ENCODE measurements at regions not wholly inside any gene's neighbourhood (a gene's known extent, or its start where the extent isn't known, plus 50 kb on each side); places are given as distances from the start of the nearest gene placed in this dataset.
"Not testable (repeated sequence)": the region's sequence is repeated elsewhere in the genome, so short reads cannot be mapped to it uniquely, and the experiment has no call there.

- intact Hi-C loops (cut with DNase I, micrococcal nuclease): no loop called here
- DNase-seq (peak in 1 of 3 donors; percentile 10), ATAC-seq (peak; percentile 59)
- Histone ChIP-seq H3K4me1 (ENCODE audit: low read depth) (no peaks in the 10 kb centered on the region), H3K9me3 (no peaks in the 10 kb centered on the region), H3K4me3 (no peak overlapping the region), H3K36me3 (ENCODE audit: low read depth) (no peaks in the 10 kb centered on the region)
- no peak for TF ChIP-seq CTCF (IDR thresholded peaks at IDR 0.05)
Measured at GRCh38 chr6:48388044-48388443, 277.0 kb upstream of the PTCHD4 start.

- no peak overlapping the region for H3K4me3 ChIP-seq
- no peaks in the 10 kb centered on the region for H3K4me1 ChIP-seq (ENCODE audit: low read depth)
- H3K36me3 ChIP-seq (ENCODE audit: low read depth): no peaks in the 10 kb centered on the region
- intact Hi-C loops (cut with DNase I, micrococcal nuclease): no loop called here
- H3K9me3 ChIP-seq: no peaks in the 10 kb centered on the region
- no peak for DNase-seq
- ATAC-seq: peak; percentile 71
- TF ChIP-seq CTCF (IDR thresholded peaks at IDR 0.05): no peak
Measured at GRCh38 chr6:48378884-48379407, 267.9 kb upstream of the PTCHD4 start.

DNA sequence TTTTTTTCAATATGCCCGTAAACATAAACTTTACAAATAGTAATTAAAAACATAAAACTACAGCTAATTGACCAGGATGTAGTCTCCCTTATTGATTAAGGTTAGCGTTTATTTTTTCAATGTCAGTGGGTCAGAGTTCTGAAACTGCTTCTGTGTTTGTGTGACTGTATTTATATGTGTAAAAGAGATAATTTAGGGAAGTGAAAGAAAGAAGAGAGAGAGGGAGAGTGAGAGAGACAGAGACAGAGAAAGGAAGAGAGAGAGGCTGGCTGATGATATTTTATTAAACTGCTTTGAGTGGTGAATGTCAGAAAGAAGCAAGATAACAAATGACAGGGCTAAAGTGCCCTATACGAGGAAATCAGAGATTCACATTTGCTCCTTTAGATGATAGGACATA lies 266.1 kb upstream of the PTCHD4 start:
- Histone ChIP-seq H3K9me3 (no peaks in the 10 kb centered on the region), H3K36me3 (ENCODE audit: low read depth) (no peaks in the 10 kb centered on the region), H3K4me1 (ENCODE audit: low read depth) (no peaks in the 10 kb centered on the region), H3K4me3 (no peak overlapping the region)
- no peak for TF ChIP-seq CTCF (IDR thresholded peaks at IDR 0.05)
- intact Hi-C loops (cut with DNase I, micrococcal nuclease): no loop called here
- no peak for ATAC-seq
- no peak for DNase-seq

DNA sequence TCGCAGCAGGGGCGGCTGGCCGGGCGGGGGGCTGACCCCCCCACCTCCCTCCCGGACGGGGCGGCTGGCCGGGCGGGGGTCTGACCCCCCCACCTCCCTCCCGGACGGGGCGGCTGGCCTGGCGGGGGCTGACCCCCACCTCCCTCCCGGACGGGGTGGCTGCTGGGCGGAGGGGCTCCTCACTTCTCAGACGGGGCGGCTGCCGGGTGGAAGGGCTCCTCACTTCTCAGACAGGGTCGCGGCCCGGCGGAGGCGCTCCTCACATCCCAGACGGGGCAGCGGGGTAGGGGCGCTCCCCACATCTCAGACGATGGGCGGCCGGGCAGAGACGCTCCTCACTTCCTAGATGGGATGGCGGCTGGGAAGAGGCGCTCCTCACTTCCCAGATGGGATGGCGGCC lies 260.2 kb upstream of the PTCHD4 start:
- H3K9me3 ChIP-seq; H3K4me1 ChIP-seq (ENCODE audit: low read depth); intact Hi-C loops (cut with DNase I, micrococcal nuclease): not testable (repeated sequence)

DNA sequence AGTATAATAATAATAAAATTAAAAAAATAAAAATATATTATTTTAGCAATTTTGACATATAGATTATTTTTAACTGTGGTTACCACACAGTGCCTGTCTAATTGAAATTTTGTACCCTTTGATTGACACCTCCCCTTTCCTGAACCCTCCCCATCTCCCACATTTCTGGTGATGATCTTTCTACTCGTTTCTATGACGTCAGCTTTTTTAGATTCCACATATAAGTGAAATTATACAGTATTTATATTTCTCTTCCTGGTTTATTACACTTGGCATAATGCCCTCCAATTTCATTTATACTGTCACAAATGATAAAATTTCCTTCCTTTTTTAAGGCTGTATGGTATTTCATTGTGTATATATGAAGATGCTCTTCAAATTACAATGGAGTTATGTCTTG lies 258.1 kb upstream of the PTCHD4 start:
- Histone ChIP-seq H3K4me3 (no peak overlapping the region), H3K4me1 (ENCODE audit: low read depth) (no peaks in the 10 kb centered on the region), H3K36me3 (ENCODE audit: low read depth) (no peaks in the 10 kb centered on the region), H3K9me3 (no peaks in the 10 kb centered on the region)
- no peak for TF ChIP-seq CTCF (IDR thresholded peaks at IDR 0.05)
- intact Hi-C loops (cut with DNase I, micrococcal nuclease): no loop called here
- DNase-seq: no peak
- ATAC-seq: no peak

More for the DNA sequence above, 260.2 kb upstream of the PTCHD4 start:
- H3K36me3 ChIP-seq (ENCODE audit: low read depth); ATAC-seq; H3K4me3 ChIP-seq: not testable (repeated sequence)
- DNase-seq: peak in 1 of 3 donors; percentile 40

DNA sequence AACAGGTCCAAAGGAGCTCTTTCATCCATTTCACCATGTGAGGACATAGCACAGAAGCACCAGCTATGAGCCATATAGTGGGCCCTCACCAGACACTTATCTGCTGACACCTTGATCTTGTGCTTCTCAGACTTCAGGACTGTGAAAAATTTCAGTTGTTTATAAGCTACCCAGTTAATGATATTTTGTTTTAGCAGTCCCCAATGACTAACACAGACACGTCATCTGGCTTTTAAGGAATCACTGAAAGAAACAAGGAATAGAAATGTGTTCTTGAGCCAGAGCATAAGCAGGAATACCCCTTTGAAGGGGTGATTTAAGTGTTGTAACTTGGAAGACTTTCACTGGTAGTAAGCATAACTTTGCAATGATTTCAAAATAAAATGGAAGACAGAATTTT lies 214.7 kb upstream of the PTCHD4 start:
- ATAC-seq: no peak
- H3K9me3 ChIP-seq: no peaks in the 10 kb centered on the region
- no peaks in the 10 kb centered on the region for H3K36me3 ChIP-seq (ENCODE audit: low read depth)
- no peak for DNase-seq
- no peak for TF ChIP-seq CTCF (IDR thresholded peaks at IDR 0.05)
- no peak overlapping the region for H3K4me3 ChIP-seq
- H3K4me1 ChIP-seq (ENCODE audit: low read depth): no peaks in the 10 kb centered on the region
- intact Hi-C loops (cut with DNase I, micrococcal nuclease): no loop called here

All from mucosa of descending colon (tissue), 3 donors.